SK-N-SH treated with all-trans-retinoic acid at 6 μM for 48 hours (cell line): ENCODE measurements at regions not wholly inside any gene's neighbourhood (a gene's known extent, or its start where the extent isn't known, plus 50 kb on each side); places are given as distances from the start of the nearest gene placed in this dataset.
A peak's percentile ranks its signal among the peaks of the same experiment; 100 is the strongest.

ENCODE experiments used
- ATAC-seq: fragments of 200-7000 bp; cut with Tn5 transposase; 3 replicates; pipeline ENCODE4 v1.9.1; 2020; ENCODE audit warnings: mild to moderate bottlenecking, moderate library complexity
- ARNTL ChIP-seq: fragments of 450-650 bp; formaldehyde crosslinking; IDR thresholded peaks from 2 replicates; pipeline ENCODE4 v1.5.0; 2020; ENCODE audit warnings: low read depth, mild to moderate bottlenecking, moderate library complexity, borderline replicate concordance
- BACH2 ChIP-seq: fragments of 250-450 bp; sonication (Bioruptor Pico); IDR thresholded peaks from 2 replicates; pipeline ENCODE4 v1.9.0; 2021; ENCODE audit warnings: mild to moderate bottlenecking, borderline replicate concordance
- CSDC2 ChIP-seq: fragments of 250-450 bp; sonication (Bioruptor Pico); IDR thresholded peaks from 2 replicates; pipeline ENCODE4 v1.5.0; 2020; ENCODE audit warnings: mild to moderate bottlenecking, moderate library complexity
- CSRNP3 ChIP-seq: fragments of 250-450 bp; sonication (Bioruptor Pico); IDR thresholded peaks from 2 replicates; pipeline ENCODE4 v1.5.1; 2021; ENCODE audit warnings: mild to moderate bottlenecking, moderate library complexity
- GLIS3 ChIP-seq: fragments of 250-450 bp; sonication (Bioruptor Pico); IDR thresholded peaks from 2 replicates; pipeline ENCODE4 v1.5.0; 2020; ENCODE audit warnings: mild to moderate bottlenecking, moderate library complexity
- ISL1 ChIP-seq: fragments of 250-450 bp; sonication (Bioruptor Pico); IDR thresholded peaks from 2 replicates; pipeline ENCODE4 v2.1.2; 2022; ENCODE audit warnings: mild to moderate bottlenecking, moderate library complexity
- OSR1 ChIP-seq: fragments of 250-450 bp; sonication (Bioruptor Pico); IDR thresholded peaks from 2 replicates; pipeline ENCODE4 v1.8.0; 2022; ENCODE audit warnings: moderate library complexity, mild to moderate bottlenecking, inconsistent platforms
- PATZ1 ChIP-seq: fragments of 250-450 bp; sonication (Bioruptor Pico); IDR thresholded peaks from 2 replicates; pipeline ENCODE4 v1.8.0; 2020; ENCODE audit warnings: mild to moderate bottlenecking, moderate library complexity, borderline replicate concordance
- POU6F1 ChIP-seq: fragments of 250-450 bp; sonication (Bioruptor Pico); IDR thresholded peaks from 2 replicates; pipeline ENCODE4 v1.8.0; 2021; ENCODE audit warnings: low read depth, mild to moderate bottlenecking, moderate library complexity, borderline replicate concordance
- PPARA ChIP-seq: fragments of 250-450 bp; sonication (Bioruptor Pico); IDR thresholded peaks from 2 replicates; pipeline ENCODE4 v1.5.0; 2020; ENCODE audit warnings: mild to moderate bottlenecking, borderline replicate concordance
- RARB ChIP-seq: fragments of 250-450 bp; sonication (Bioruptor Pico); IDR thresholded peaks from 2 replicates; pipeline ENCODE4 v1.8.0; 2021; ENCODE audit warnings: mild to moderate bottlenecking, moderate library complexity
- SNAI2 ChIP-seq: fragments of 250-450 bp; sonication (Bioruptor Pico); IDR thresholded peaks from 2 replicates; pipeline ENCODE4 v1.5.0; 2020; ENCODE audit warnings: mild to moderate bottlenecking, moderate library complexity
- TCF4 ChIP-seq: fragments of 250-450 bp; sonication (Bioruptor Pico); IDR thresholded peaks from 2 replicates; pipeline ENCODE4 v1.8.0; 2021; ENCODE audit warnings: mild to moderate bottlenecking, moderate library complexity, borderline replicate concordance
- TSHZ2 ChIP-seq: fragments of 250-450 bp; sonication (Bioruptor Pico); IDR thresholded peaks from 2 replicates; pipeline ENCODE4 v1.5.0; 2020; ENCODE audit warnings: mild to moderate bottlenecking, moderate library complexity
- ZC3H10 ChIP-seq: fragments of 250-450 bp; sonication (Bioruptor Pico); IDR thresholded peaks from 2 replicates; pipeline ENCODE4 v1.5.1; 2021; ENCODE audit warnings: mild to moderate bottlenecking, moderate library complexity
- ZFP3 ChIP-seq: fragments of 250-450 bp; sonication (Bioruptor Pico); IDR thresholded peaks from 2 replicates; pipeline ENCODE4 v1.5.0; 2020; ENCODE audit warnings: mild to moderate bottlenecking, moderate library complexity
- ZFP30 ChIP-seq: fragments of 450-650 bp; formaldehyde crosslinking; IDR thresholded peaks from 2 replicates; pipeline ENCODE4 v1.5.0; 2022; ENCODE audit warnings: mild to moderate bottlenecking, moderate library complexity
- ZNF70 ChIP-seq: fragments of 450-650 bp; formaldehyde crosslinking; IDR thresholded peaks from 2 replicates; pipeline ENCODE4 v1.5.0; 2020; ENCODE audit warnings: mild to moderate bottlenecking, moderate library complexity
- ZNF8 ChIP-seq: fragments of 450-650 bp; formaldehyde crosslinking; IDR thresholded peaks from 2 replicates; pipeline ENCODE4 v1.5.0; 2020; ENCODE audit warnings: mild to moderate bottlenecking, moderate library complexity

GRCh38 chr15:61756071-61756820, 304.0 kb downstream of the VPS13C start:
- no peak for ATAC-seq
- TF ChIP-seq TCF4 (CRISPR knock-in tag): 0 out of 2 replicates have a peak, but pooled peaks have one; percentile 12
- no peak for TF ChIP-seq POU6F1 (CRISPR knock-in tag)

- ATAC-seq: no peak
- TF ChIP-seq OSR1 (CRISPR knock-in tag): no peak
- no peak for TF ChIP-seq CSDC2 (CRISPR knock-in tag)
- TF ChIP-seq ZNF70: no peak
- TF ChIP-seq ZFP3: no peak
- no peak for TF ChIP-seq TSHZ2 (CRISPR knock-in tag)
- no peak for TF ChIP-seq ARNTL (CRISPR knock-in tag)
- no peak for TF ChIP-seq GLIS3 (CRISPR knock-in tag)
- TF ChIP-seq ZNF8: no peak
- TF ChIP-seq SNAI2: no peak
- no peak for TF ChIP-seq BACH2 (CRISPR knock-in tag)
- TF ChIP-seq RARB (CRISPR knock-in tag): no peak
- no peak for TF ChIP-seq PATZ1 (CRISPR knock-in tag)
Observed at GRCh38 chr15:61755467-61755866, 304.8 kb downstream of the VPS13C start.

GRCh38 chr15:61753018-61753710, 307.1 kb downstream of the VPS13C start:
- TF ChIP-seq ISL1 (no peak), ZFP30 (CRISPR knock-in tag) (no peak), PPARA (no peak)
- ATAC-seq: no peak

- TF ChIP-seq ZNF8: no peak
- TF ChIP-seq, all 23 proteins: peak for 0
- ATAC-seq: no peak
Observed at GRCh38 chr15:61752001-61752400, 308.2 kb downstream of the VPS13C start.

- TF ChIP-seq BACH2 (CRISPR knock-in tag) (no peak), RARB (CRISPR knock-in tag) (no peak), ZFP3 (no peak), SNAI2 (no peak), ZC3H10 (CRISPR knock-in tag) (no peak), ZFP30 (CRISPR knock-in tag) (no peak), CSRNP3 (no peak), ARNTL (CRISPR knock-in tag) (no peak), TSHZ2 (CRISPR knock-in tag) (no peak)
- peak; percentile 69 for ATAC-seq
Observed at GRCh38 chr15:61750271-61751084, 309.8 kb downstream of the VPS13C start.
